Panc1 (cell line): ENCODE measurements at regions not wholly inside any gene's neighbourhood (a gene's known extent, or its start where the extent isn't known, plus 50 kb on each side); places are given as distances from the start of the nearest gene placed in this dataset.

Experiments used
- POLR2AphosphoS5 ChIP-seq: IDR thresholded peaks from 2 replicates; pipeline ENCODE4 v1.6.1; 2012; ENCODE audit warnings: mild to moderate bottlenecking, low read depth, low read length, moderate library complexity
- TCF7L2 ChIP-seq: IDR thresholded peaks from 2 replicates; pipeline ENCODE4 v1.6.1; 2011; ENCODE audit warnings: mild to moderate bottlenecking, low read depth, low read length, inconsistent platforms
- TF ChIP-seq, protein P1 (sequence below): fragments of 450-650 bp; IDR thresholded peaks from 2 replicates; pipeline ENCODE4 v1.5.1; 2017; ENCODE audit warnings: mild to moderate bottlenecking

DNA sequence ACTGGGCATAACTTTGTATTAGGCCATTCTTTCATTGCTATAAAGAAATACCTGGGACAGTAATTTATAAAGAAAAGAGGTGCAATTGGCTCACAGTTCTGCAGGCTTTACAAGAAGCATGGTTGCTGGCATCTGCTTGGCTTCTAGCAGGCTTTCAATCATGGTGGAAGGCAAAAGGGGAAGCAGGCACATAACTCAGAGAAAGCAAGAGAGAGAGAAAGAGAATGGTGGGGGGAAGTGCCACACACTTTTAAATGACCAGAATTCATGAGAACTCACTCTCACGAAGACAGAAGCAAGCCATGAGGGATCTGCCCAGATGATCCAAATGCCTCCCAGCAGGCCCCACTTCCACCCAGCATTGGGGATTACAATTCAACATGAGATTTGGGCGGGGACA lies 179.7 kb downstream of the SPRY2 start:
- no peak for TF ChIP-seq POLR2AphosphoS5
- TF ChIP-seq, protein P1, sequence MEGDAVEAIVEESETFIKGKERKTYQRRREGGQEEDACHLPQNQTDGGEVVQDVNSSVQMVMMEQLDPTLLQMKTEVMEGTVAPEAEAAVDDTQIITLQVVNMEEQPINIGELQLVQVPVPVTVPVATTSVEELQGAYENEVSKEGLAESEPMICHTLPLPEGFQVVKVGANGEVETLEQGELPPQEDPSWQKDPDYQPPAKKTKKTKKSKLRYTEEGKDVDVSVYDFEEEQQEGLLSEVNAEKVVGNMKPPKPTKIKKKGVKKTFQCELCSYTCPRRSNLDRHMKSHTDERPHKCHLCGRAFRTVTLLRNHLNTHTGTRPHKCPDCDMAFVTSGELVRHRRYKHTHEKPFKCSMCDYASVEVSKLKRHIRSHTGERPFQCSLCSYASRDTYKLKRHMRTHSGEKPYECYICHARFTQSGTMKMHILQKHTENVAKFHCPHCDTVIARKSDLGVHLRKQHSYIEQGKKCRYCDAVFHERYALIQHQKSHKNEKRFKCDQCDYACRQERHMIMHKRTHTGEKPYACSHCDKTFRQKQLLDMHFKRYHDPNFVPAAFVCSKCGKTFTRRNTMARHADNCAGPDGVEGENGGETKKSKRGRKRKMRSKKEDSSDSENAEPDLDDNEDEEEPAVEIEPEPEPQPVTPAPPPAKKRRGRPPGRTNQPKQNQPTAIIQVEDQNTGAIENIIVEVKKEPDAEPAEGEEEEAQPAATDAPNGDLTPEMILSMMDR, result no peak
- TF ChIP-seq TCF7L2, result no peak
